Fibroblast of mammary gland (primary cell): ENCODE measurements at regions not wholly inside any gene's neighbourhood (a gene's known extent, or its start where the extent isn't known, plus 50 kb on each side); places are given as distances from the start of the nearest gene placed in this dataset.

Experiments
- DNase-seq: peaks from one replicate; pipeline ENCODE4 v3.0.0-alpha.2; 2010; ENCODE audit warnings: low read depth
- H3K4me3 ChIP-seq: 2 replicates; pipeline ENCODE4 v1.5.1; 2011; ENCODE audit warnings: low read depth, mild to moderate bottlenecking, low read length, moderate library complexity; ENCODE audit not compliant: control insufficient read depth
- TF ChIP-seq, protein P1 (sequence below): conservative IDR thresholded peaks from 2 replicates; pipeline ENCODE4 v1.5.1; 2011; ENCODE audit warnings: low read depth, low read length, inconsistent platforms; ENCODE audit not compliant: control insufficient read depth, insufficient read depth

DNA sequence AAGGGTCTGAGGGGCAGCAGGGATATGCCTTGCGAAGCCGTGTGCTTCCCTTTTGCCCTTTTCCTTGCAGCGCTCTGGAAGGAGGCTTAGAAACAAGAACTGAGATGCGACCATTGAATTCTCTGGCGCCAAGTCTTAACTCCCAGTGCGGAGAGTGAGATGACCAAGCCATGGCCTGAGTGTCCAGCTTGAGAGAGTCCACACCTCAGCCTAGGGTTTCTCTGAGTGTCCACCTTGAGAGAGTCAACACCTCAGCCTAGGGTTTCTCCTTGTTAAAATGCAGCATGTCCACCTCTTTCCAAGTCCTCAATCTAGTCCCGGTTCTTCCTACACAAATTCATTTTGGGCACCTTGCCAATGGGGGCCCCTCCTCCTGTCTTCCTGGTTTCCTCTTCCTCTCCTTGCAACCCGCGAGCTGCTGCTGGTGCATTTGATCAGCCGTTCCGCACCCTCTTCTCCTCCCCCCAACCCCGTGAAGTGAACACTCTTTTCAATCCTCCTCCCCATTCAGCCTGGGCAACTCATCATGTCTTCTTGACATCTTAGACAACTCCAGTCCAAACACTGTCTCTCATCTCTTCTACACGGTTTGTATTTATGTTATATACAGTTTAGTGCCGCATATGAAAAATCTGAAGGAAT lies 178.2 kb upstream of the PITRM1 start:
- no peak for DNase-seq
- TF ChIP-seq, protein P1, sequence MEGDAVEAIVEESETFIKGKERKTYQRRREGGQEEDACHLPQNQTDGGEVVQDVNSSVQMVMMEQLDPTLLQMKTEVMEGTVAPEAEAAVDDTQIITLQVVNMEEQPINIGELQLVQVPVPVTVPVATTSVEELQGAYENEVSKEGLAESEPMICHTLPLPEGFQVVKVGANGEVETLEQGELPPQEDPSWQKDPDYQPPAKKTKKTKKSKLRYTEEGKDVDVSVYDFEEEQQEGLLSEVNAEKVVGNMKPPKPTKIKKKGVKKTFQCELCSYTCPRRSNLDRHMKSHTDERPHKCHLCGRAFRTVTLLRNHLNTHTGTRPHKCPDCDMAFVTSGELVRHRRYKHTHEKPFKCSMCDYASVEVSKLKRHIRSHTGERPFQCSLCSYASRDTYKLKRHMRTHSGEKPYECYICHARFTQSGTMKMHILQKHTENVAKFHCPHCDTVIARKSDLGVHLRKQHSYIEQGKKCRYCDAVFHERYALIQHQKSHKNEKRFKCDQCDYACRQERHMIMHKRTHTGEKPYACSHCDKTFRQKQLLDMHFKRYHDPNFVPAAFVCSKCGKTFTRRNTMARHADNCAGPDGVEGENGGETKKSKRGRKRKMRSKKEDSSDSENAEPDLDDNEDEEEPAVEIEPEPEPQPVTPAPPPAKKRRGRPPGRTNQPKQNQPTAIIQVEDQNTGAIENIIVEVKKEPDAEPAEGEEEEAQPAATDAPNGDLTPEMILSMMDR = no peak
- H3K4me3 ChIP-seq = no peak overlapping the region

DNA sequence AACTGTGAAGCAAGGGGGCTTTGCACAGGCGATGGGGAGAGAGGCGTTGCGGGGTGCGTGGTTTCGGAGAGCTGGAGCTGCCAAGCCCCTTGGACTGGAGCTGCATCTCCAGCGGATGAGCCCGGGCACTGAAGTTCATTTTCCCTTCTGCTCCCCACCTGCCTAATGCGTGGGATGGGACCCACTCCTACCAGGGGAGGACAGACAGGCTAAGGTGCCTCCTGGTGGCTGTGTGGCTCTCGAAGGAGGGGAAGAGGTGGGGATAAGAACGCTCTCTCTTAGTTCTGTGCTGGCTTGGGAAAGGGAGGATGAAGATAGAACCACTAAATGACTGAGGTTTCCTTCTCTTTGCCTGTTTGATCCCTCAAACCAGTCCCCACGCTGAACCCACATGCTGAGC lies 177.6 kb upstream of the PITRM1 start:
- no peak overlapping the region for H3K4me3 ChIP-seq
- DNase-seq = no peak
- TF ChIP-seq, protein P1 = no peak

DNA sequence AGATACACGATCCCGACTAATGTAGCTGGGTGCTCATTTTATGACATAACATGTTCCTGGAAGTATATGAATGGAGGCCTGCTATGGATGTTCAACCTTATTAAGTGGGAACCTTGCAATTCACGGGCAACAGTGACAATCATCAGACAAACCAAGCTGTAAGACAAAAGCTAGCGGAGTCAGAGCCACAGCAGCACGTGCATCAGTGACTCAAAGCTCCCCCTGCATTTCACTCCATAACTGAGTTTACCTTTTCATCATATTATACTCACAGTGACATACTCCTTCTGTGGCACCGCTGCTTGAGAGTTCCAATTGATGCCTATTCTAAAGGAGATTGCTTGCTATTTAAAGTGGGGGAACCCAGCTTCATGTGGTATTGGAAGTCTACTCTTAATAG lies 176.0 kb upstream of the PITRM1 start:
- no peak for DNase-seq
- no peak overlapping the region for H3K4me3 ChIP-seq
- TF ChIP-seq, protein P1 = no peak

DNA sequence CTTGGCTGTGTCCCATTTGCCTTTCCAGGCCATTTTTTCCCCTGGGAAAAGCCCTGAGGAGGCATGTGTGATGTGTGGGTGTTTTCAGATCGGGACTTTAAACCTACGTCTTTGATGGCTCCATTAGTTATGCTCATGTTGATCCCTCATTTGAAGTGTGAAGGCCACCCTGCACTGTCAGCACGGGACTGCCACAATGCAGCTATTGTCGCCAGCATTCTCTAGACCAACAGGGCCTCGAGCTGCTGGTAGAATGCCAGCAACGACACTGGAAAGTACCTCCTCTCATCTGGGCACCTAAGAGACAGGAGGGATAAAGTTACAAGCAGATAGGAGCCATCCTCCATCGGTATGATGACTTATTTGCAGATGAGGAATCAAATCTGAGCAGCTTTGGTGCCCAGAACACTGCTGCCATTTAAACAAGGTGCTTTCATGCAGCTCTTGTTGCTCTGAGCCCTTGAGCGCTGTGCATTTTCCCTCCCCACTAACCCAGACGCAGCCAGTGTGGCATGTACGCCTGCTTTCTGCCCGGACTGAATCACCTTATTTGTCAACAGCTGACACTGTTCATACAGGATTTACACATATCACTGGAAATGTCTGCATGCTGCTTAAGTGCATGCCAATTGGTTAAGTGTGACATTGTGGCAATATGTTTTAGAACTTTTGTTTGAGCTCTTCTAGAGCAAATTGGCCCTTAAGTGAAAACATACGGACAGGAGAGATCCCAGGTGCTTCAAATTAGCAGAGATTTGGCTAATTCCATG lies 175.0 kb upstream of the PITRM1 start:
- DNase-seq = no peak
- no peak overlapping the region for H3K4me3 ChIP-seq
- TF ChIP-seq, protein P1 = no peak

DNA sequence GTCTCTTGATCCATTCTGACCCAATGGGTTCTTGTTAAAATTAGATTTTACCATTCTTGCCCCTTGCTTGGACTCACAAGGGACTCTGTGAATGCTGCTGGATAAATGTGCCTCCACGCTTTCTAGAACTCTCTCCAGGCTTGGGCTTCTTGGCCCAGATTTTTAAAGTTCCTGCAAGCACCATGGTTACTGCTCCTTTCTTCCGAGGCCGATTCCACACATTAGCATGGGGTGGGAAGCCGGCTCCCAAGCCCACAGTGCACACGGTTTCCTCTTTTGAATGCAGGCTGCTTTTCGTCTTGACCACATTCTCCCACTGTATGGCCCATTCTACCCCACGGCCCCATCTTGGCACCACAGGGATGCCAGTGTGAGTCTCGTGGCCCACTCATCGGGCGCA lies 174.3 kb upstream of the PITRM1 start:
- no peak overlapping the region for H3K4me3 ChIP-seq
- TF ChIP-seq, protein P1 = no peak
- no peak for DNase-seq

DNA sequence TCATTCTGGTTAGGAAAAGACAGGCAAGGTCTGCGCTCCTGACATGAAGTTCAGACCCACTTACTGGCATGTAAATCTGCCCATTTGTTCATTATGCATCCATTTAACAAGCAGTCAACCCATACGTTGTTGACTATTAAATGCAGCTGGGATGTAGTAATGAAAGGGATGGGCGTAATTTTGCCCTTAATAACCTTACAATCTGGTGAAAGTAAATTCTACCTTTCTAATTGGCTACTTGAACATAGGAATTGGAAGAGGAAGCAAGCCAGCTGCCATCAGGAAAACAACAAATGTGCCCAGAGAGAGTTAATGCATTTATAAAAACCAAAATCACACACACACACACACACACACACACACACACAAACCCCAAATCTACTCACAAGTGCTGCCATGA lies 170.2 kb upstream of the PITRM1 start:
- no peak for DNase-seq
- no peak overlapping the region for H3K4me3 ChIP-seq
- TF ChIP-seq, protein P1 = no peak
